DND-41 (cell line): ENCODE measurements at regions not wholly inside any gene's neighbourhood (a gene's known extent, or its start where the extent isn't known, plus 50 kb on each side); places are given as distances from the start of the nearest gene placed in this dataset.

Source experiments
- EZH2 ChIP-seq: IDR thresholded peaks from 3 replicates; pipeline ENCODE4 v1.6.1; 2012; ENCODE audit warnings: borderline replicate concordance, low read depth, mild to moderate bottlenecking, moderate library complexity, low read length, inconsistent platforms; ENCODE audit not compliant: severe bottlenecking
- TF ChIP-seq, protein P1 (sequence below): IDR thresholded peaks from 2 replicates; pipeline ENCODE4 v1.5.1; 2012; ENCODE audit warnings: borderline replicate concordance, low read length, moderate library complexity, mild to moderate bottlenecking; ENCODE audit not compliant: poor library complexity, severe bottlenecking; ENCODE audit errors: extremely low read depth

DNA sequence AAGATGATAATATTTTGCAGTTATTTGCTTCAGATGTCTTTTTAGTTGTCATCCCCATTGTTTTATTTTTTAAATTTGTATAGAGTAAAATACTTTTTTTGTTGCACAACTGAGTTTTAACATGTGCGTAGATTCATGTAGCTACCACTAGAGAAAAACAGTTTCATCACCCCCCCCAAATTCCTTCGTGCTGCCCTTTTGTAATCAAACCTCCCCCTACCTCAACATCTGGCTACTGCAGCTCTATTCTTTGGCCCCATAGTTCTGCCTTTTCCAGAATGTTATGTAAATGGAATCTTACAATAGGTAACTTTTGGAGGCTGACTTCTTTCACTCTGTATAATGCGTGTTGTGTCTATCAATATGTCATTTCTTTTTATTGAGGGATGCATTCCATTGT is 232.0 kb upstream of the RASGRP1 start:
- TF ChIP-seq, protein P1, sequence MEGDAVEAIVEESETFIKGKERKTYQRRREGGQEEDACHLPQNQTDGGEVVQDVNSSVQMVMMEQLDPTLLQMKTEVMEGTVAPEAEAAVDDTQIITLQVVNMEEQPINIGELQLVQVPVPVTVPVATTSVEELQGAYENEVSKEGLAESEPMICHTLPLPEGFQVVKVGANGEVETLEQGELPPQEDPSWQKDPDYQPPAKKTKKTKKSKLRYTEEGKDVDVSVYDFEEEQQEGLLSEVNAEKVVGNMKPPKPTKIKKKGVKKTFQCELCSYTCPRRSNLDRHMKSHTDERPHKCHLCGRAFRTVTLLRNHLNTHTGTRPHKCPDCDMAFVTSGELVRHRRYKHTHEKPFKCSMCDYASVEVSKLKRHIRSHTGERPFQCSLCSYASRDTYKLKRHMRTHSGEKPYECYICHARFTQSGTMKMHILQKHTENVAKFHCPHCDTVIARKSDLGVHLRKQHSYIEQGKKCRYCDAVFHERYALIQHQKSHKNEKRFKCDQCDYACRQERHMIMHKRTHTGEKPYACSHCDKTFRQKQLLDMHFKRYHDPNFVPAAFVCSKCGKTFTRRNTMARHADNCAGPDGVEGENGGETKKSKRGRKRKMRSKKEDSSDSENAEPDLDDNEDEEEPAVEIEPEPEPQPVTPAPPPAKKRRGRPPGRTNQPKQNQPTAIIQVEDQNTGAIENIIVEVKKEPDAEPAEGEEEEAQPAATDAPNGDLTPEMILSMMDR: no peak
- TF ChIP-seq EZH2: no peak
